GM12875 (cell line): ENCODE measurements at regions not wholly inside any gene's neighbourhood (a gene's known extent, or its start where the extent isn't known, plus 50 kb on each side); places are given as distances from the start of the nearest gene placed in this dataset.
"Not testable (repeated sequence)": the region's sequence is repeated elsewhere in the genome, so short reads cannot be mapped to it uniquely, and the experiment has no call there.

Experiments
- H3K4me3 ChIP-seq: one replicate; pipeline ENCODE4 v1.5.1; 2011; ENCODE audit warnings: low read depth, low read length, control low read depth
- CTCF ChIP-seq: IDR thresholded peaks from 2 replicates; pipeline ENCODE4 v1.5.1; 2011; ENCODE audit warnings: low read depth, mild to moderate bottlenecking, control low read depth, inconsistent platforms, low read length, moderate library complexity, borderline replicate concordance; ENCODE audit not compliant: insufficient read depth

GRCh38 chr4:155047755-155048154 lies 160.7 kb upstream of the NPY2R start:
- no peak overlapping the region for H3K4me3 ChIP-seq
- TF ChIP-seq CTCF = no peak

GRCh38 chr4:155054042-155054441 lies 154.4 kb upstream of the NPY2R start:
- H3K4me3 ChIP-seq = not testable (repeated sequence)

- TF ChIP-seq CTCF = no peak
- no peak overlapping the region for H3K4me3 ChIP-seq
Measured at GRCh38 chr4:155060419-155060818, 148.0 kb upstream of the NPY2R start.

- no peak for TF ChIP-seq CTCF
- H3K4me3 ChIP-seq = no peak overlapping the region
Measured at GRCh38 chr4:155060873-155061272, 147.6 kb upstream of the NPY2R start.

GRCh38 chr4:155062948-155063347 lies 145.5 kb upstream of the NPY2R start:
- no peak for TF ChIP-seq CTCF
- no peak overlapping the region for H3K4me3 ChIP-seq

- not testable (repeated sequence) for H3K4me3 ChIP-seq
Measured at GRCh38 chr4:155064934-155065333, 143.5 kb upstream of the NPY2R start.

GRCh38 chr4:155066871-155067270 lies 141.6 kb upstream of the NPY2R start:
- no peak overlapping the region for H3K4me3 ChIP-seq
- no peak for TF ChIP-seq CTCF

- H3K4me3 ChIP-seq = no peak overlapping the region
- TF ChIP-seq CTCF = no peak
Measured at GRCh38 chr4:155071962-155072361, 136.5 kb upstream of the NPY2R start.
